Epithelial cell of prostate (primary cell): ENCODE measurements at regions not wholly inside any gene's neighbourhood (a gene's known extent, or its start where the extent isn't known, plus 50 kb on each side); places are given as distances from the start of the nearest gene placed in this dataset.

ENCODE experiments used
- DNase-seq: peaks from one replicate; pipeline ENCODE4 v3.0.0-alpha.2; 2011; ENCODE audit warnings: low read depth, low spot score
- H3K27ac ChIP-seq: fragments of 450-650 bp; 2 replicates; pipeline ENCODE4 v1.5.1; 2017; ENCODE audit warnings: mild to moderate bottlenecking

- H3K27ac ChIP-seq = peak overlapping the region; percentile 76
- no peak for DNase-seq
Observed at GRCh38 chr7:434891-435629, 84.6 kb downstream of the PDGFA start.

- peak overlapping the region; percentile 76 for H3K27ac ChIP-seq
- peak; percentile 49 for DNase-seq
Observed at GRCh38 chr7:435630-436366, 83.8 kb downstream of the PDGFA start.

- H3K27ac ChIP-seq = peak overlapping the region; percentile 76
- DNase-seq = no peak
Observed at GRCh38 chr7:436367-437128, 83.1 kb downstream of the PDGFA start.

GRCh38 chr7:437329-438251 lies 82.1 kb downstream of the PDGFA start:
- H3K27ac ChIP-seq = no peak overlapping the region
- no peak for DNase-seq

GRCh38 chr7:438361-438760 lies 81.3 kb downstream of the PDGFA start:
- no peak overlapping the region for H3K27ac ChIP-seq
- no peak for DNase-seq

- DNase-seq = no peak
- no peak overlapping the region for H3K27ac ChIP-seq
Observed at GRCh38 chr7:438916-439315, 80.7 kb downstream of the PDGFA start.

- H3K27ac ChIP-seq = no peak overlapping the region
- no peak for DNase-seq
Observed at GRCh38 chr7:440059-440749, 79.4 kb downstream of the PDGFA start.

GRCh38 chr7:441684-442421 lies 77.8 kb downstream of the PDGFA start:
- no peak for DNase-seq
- no peak overlapping the region for H3K27ac ChIP-seq

- no peak for DNase-seq
- no peak overlapping the region for H3K27ac ChIP-seq
Observed at GRCh38 chr7:442457-442856, 77.2 kb downstream of the PDGFA start.

- no peak overlapping the region for H3K27ac ChIP-seq
- no peak for DNase-seq
Observed at GRCh38 chr7:443279-443833, 76.3 kb downstream of the PDGFA start.

GRCh38 chr7:444606-445005 lies 75.0 kb downstream of the PDGFA start:
- DNase-seq = no peak
- no peak overlapping the region for H3K27ac ChIP-seq

GRCh38 chr7:445020-445419 lies 74.6 kb downstream of the PDGFA start:
- DNase-seq = no peak

GRCh38 chr7:445563-446288 lies 73.9 kb downstream of the PDGFA start:
- no peak for DNase-seq
- no peak overlapping the region for H3K27ac ChIP-seq

More at GRCh38 chr7:445020-445419, 74.6 kb downstream of the PDGFA start:
- no peak overlapping the region for H3K27ac ChIP-seq

GRCh38 chr7:446289-446935 lies 73.2 kb downstream of the PDGFA start:
- no peak for DNase-seq
- no peak overlapping the region for H3K27ac ChIP-seq
